ENCODE measurements at regions not wholly inside any gene's neighbourhood (a gene's known extent, or its start where the extent isn't known, plus 50 kb on each side); places are given as distances from the start of the nearest gene placed in this dataset.
"Not testable (repeated sequence)": the region's sequence is repeated elsewhere in the genome, so short reads cannot be mapped to it uniquely, and the experiment has no call there.

- peak; percentile 2 for DNase-seq (ENCODE audit: low read depth)
Measured at GRCh38 chr4:134622626-134623575, 421.3 kb upstream of the PABPC4L start.

GRCh38 chr4:134622199-134622598, 420.6 kb upstream of the PABPC4L start:
- DNase-seq (ENCODE audit: low read depth): no peak

- DNase-seq (ENCODE audit: low read depth): not testable (repeated sequence)
Measured at GRCh38 chr4:134621715-134622114, 420.1 kb upstream of the PABPC4L start.

- DNase-seq (ENCODE audit: low read depth): no peak
Measured at GRCh38 chr4:134610956-134611355, 409.4 kb upstream of the PABPC4L start.

- no peak for DNase-seq (ENCODE audit: low read depth)
Measured at GRCh38 chr4:134610172-134610571, 408.6 kb upstream of the PABPC4L start.

- no peak for DNase-seq (ENCODE audit: low read depth)
Measured at GRCh38 chr4:134601706-134602105, 400.1 kb upstream of the PABPC4L start.

- no peak for DNase-seq (ENCODE audit: low read depth)
Measured at GRCh38 chr4:134591326-134591725, 389.7 kb upstream of the PABPC4L start.

GRCh38 chr4:134585972-134586371, 384.4 kb upstream of the PABPC4L start:
- DNase-seq (ENCODE audit: low read depth): no peak

- no peak for DNase-seq (ENCODE audit: low read depth)
Measured at GRCh38 chr4:134567461-134567860, 365.9 kb upstream of the PABPC4L start.

GRCh38 chr4:134560728-134561127, 359.1 kb upstream of the PABPC4L start:
- no peak for DNase-seq (ENCODE audit: low read depth)

GRCh38 chr4:134552063-134552462, 350.5 kb upstream of the PABPC4L start:
- no peak for DNase-seq (ENCODE audit: low read depth)

- no peak for DNase-seq (ENCODE audit: low read depth)
Measured at GRCh38 chr4:134551348-134551747, 349.8 kb upstream of the PABPC4L start.

GRCh38 chr4:134548052-134548628, 346.6 kb upstream of the PABPC4L start:
- DNase-seq (ENCODE audit: low read depth): no peak

- no peak for DNase-seq (ENCODE audit: low read depth)
Measured at GRCh38 chr4:134546279-134546678, 344.7 kb upstream of the PABPC4L start.

- DNase-seq (ENCODE audit: low read depth): peak; percentile 78
Measured at GRCh38 chr4:134544303-134544770, 342.7 kb upstream of the PABPC4L start.

- no peak for DNase-seq (ENCODE audit: low read depth)
Measured at GRCh38 chr4:134540588-134540987, 339.0 kb upstream of the PABPC4L start.

- DNase-seq (ENCODE audit: low read depth): no peak
Measured at GRCh38 chr4:134539729-134540231, 338.2 kb upstream of the PABPC4L start.

GRCh38 chr4:134537701-134538100, 336.1 kb upstream of the PABPC4L start:
- no peak for DNase-seq (ENCODE audit: low read depth)

GRCh38 chr4:134533068-134533467, 331.5 kb upstream of the PABPC4L start:
- no peak for DNase-seq (ENCODE audit: low read depth)

GRCh38 chr4:134531013-134531412, 329.4 kb upstream of the PABPC4L start:
- no peak for DNase-seq (ENCODE audit: low read depth)

GRCh38 chr4:134529629-134530028, 328.0 kb upstream of the PABPC4L start:
- no peak for DNase-seq (ENCODE audit: low read depth)

GRCh38 chr4:134518574-134519217, 317.1 kb upstream of the PABPC4L start:
- DNase-seq (ENCODE audit: low read depth): no peak

- DNase-seq (ENCODE audit: low read depth): no peak
Measured at GRCh38 chr4:134510544-134510943, 309.0 kb upstream of the PABPC4L start.
